ENCODE measurements at regions not wholly inside any gene's neighbourhood (a gene's known extent, or its start where the extent isn't known, plus 50 kb on each side); places are given as distances from the start of the nearest gene placed in this dataset.
"Not testable (repeated sequence)": the region's sequence is repeated elsewhere in the genome, so short reads cannot be mapped to it uniquely, and the experiment has no call there.

- H3K9me3 ChIP-seq (ENCODE audit: low read depth, low read length, poor library complexity, severe bottlenecking), result no peaks in the 10 kb centered on the region
- ChIA-PET CTCF (no interaction called here), POLR2A (ENCODE audit: low non-redundant PET) (interaction anchor here (0.6 kb wide), 1 partner anchor 73 kb away, joined by 3 read pairs; no protein-coding TSS in a partner anchor)
- no peak overlapping the region for H3K27ac ChIP-seq (ENCODE audit: low read depth, low read length, poor library complexity, severe bottlenecking)
- intact Hi-C loops (cut with micrococcal nuclease; ENCODE audit: unreplicated experiment), result no loop called here
- H3K27me3 ChIP-seq (replicated peaks; ENCODE audit: insufficient read depth, low read depth, low read length, poor library complexity), result no peaks in the 10 kb centered on the region
- no peaks in the 10 kb centered on the region for H3K4me1 ChIP-seq (ENCODE audit: insufficient read depth, low read length, poor library complexity, severe bottlenecking)
- no peaks in the 10 kb centered on the region for H3K36me3 ChIP-seq (ENCODE audit: insufficient read depth, low read length, poor library complexity, severe bottlenecking)
- no peak overlapping the region for H3K4me3 ChIP-seq (ENCODE audit: low read depth, low read length, poor library complexity, severe bottlenecking)
- no TSS peak for BruUV-seq (replicated peaks)
- TF ChIP-seq, protein P1, sequence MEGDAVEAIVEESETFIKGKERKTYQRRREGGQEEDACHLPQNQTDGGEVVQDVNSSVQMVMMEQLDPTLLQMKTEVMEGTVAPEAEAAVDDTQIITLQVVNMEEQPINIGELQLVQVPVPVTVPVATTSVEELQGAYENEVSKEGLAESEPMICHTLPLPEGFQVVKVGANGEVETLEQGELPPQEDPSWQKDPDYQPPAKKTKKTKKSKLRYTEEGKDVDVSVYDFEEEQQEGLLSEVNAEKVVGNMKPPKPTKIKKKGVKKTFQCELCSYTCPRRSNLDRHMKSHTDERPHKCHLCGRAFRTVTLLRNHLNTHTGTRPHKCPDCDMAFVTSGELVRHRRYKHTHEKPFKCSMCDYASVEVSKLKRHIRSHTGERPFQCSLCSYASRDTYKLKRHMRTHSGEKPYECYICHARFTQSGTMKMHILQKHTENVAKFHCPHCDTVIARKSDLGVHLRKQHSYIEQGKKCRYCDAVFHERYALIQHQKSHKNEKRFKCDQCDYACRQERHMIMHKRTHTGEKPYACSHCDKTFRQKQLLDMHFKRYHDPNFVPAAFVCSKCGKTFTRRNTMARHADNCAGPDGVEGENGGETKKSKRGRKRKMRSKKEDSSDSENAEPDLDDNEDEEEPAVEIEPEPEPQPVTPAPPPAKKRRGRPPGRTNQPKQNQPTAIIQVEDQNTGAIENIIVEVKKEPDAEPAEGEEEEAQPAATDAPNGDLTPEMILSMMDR (conservative IDR thresholded peaks at IDR 0.05; ENCODE audit: low read depth, low read length), result no peak
- no peak for TF ChIP-seq EZH2 (IDR thresholded peaks at IDR 0.05; ENCODE audit: borderline replicate concordance, low read depth, low read length, poor library complexity, severe bottlenecking)
- no peak for DNase-seq (ENCODE audit: low spot score)
These were observed 89.5 kb upstream of the LCORL start for GRCh38 chr4:18111081-18111480.

GRCh38 chr4:18110099-18110498 lies 88.5 kb upstream of the LCORL start:
- POLR2A ChIA-PET (ENCODE audit: low non-redundant PET), result no interaction called here
- BruUV-seq (replicated peaks), result no TSS peak
- CTCF ChIA-PET, result no interaction called here

DNA sequence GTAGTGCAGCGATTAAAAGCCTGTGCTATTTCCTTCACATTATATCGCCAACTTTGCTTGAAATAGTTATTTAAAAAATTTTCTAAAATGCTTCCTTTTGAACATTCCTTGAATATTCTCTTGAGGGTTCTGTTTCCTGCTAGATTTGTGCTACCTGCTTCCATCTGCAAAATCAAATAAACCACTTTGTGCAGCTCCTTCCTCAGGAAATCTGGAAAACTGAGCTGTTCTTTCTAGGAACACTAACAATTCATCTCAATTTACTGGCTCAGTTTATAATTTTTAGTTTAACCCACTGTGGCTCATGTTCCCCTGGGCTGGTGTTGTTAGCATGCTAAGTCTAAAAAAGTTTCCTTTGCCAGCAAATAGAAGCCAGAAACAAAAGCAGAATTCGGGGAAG lies 88.1 kb upstream of the LCORL start:
- Histone ChIP-seq H3K9me3 (ENCODE audit: low read depth, low read length, poor library complexity, severe bottlenecking) (no peaks in the 10 kb centered on the region), H3K27me3 (replicated peaks; ENCODE audit: insufficient read depth, low read depth, low read length, poor library complexity) (no peaks in the 10 kb centered on the region), H3K36me3 (ENCODE audit: insufficient read depth, low read length, poor library complexity, severe bottlenecking) (no peaks in the 10 kb centered on the region), H3K27ac (ENCODE audit: low read depth, low read length, poor library complexity, severe bottlenecking) (no peak overlapping the region), H3K4me3 (ENCODE audit: low read depth, low read length, poor library complexity, severe bottlenecking) (no peak overlapping the region), H3K4me1 (ENCODE audit: insufficient read depth, low read length, poor library complexity, severe bottlenecking) (no peaks in the 10 kb centered on the region)
- DNase-seq (ENCODE audit: low spot score), result no peak
- no TSS peak for BruUV-seq (replicated peaks)
- TF ChIP-seq, protein P1 (conservative IDR thresholded peaks at IDR 0.05; ENCODE audit: low read depth, low read length), result no peak
- TF ChIP-seq EZH2 (IDR thresholded peaks at IDR 0.05; ENCODE audit: borderline replicate concordance, low read depth, low read length, poor library complexity, severe bottlenecking), result no peak
- ChIA-PET POLR2A (ENCODE audit: low non-redundant PET) (no interaction called here), CTCF (no interaction called here)
- intact Hi-C loops (cut with micrococcal nuclease; ENCODE audit: unreplicated experiment), result no loop called here

More at GRCh38 chr4:18110099-18110498, 88.5 kb upstream of the LCORL start:
- no peaks in the 10 kb centered on the region for H3K27me3 ChIP-seq (replicated peaks; ENCODE audit: insufficient read depth, low read depth, low read length, poor library complexity)
- intact Hi-C loops (cut with micrococcal nuclease; ENCODE audit: unreplicated experiment), result no loop called here
- H3K9me3 ChIP-seq (ENCODE audit: low read depth, low read length, poor library complexity, severe bottlenecking), result no peaks in the 10 kb centered on the region
- no peaks in the 10 kb centered on the region for H3K4me1 ChIP-seq (ENCODE audit: insufficient read depth, low read length, poor library complexity, severe bottlenecking)
- no peak overlapping the region for H3K27ac ChIP-seq (ENCODE audit: low read depth, low read length, poor library complexity, severe bottlenecking)
- H3K4me3 ChIP-seq (ENCODE audit: low read depth, low read length, poor library complexity, severe bottlenecking), result no peak overlapping the region
- no peak for DNase-seq (ENCODE audit: low spot score)
- H3K36me3 ChIP-seq (ENCODE audit: insufficient read depth, low read length, poor library complexity, severe bottlenecking), result no peaks in the 10 kb centered on the region
- no peak for TF ChIP-seq EZH2 (IDR thresholded peaks at IDR 0.05; ENCODE audit: borderline replicate concordance, low read depth, low read length, poor library complexity, severe bottlenecking)
- TF ChIP-seq, protein P1 (conservative IDR thresholded peaks at IDR 0.05; ENCODE audit: low read depth, low read length), result no peak

DNA sequence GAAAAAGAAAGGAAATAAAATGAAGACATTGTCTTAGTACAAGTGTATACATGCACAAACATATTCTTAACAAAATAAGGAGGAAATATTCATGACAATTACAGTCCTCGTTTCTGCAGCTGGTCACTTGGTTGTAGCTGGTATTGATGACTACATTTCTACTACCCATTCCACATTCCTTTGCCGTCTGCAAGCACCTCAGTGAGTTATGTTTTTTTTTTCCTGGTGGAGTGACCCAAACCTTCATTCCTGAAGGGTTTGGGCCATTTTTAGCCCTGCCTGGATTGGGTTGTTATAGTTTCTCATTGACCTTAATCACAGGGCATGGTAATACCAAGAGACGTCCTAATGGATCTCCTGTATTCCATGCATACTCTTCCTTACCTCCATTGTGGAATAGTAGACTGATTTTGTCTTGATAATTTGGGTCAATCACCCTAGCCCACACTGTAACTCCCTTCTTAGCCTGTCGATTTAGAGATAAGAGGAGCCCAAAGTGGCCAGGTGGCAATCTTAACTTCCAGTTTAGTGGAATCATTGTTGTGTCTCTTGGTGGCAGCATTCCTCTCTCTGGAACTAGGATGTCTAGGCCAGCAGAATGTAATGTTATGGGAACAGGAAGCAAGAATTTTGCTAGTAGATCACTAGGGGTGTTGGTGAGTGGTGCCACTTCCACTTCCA lies 86.4 kb upstream of the LCORL start:
- H3K27ac ChIP-seq (ENCODE audit: low read depth, low read length, poor library complexity, severe bottlenecking); DNase-seq (ENCODE audit: low spot score); CTCF ChIA-PET; H3K4me1 ChIP-seq (ENCODE audit: insufficient read depth, low read length, poor library complexity, severe bottlenecking); BruUV-seq (replicated peaks); POLR2A ChIA-PET (ENCODE audit: low non-redundant PET); H3K36me3 ChIP-seq (ENCODE audit: insufficient read depth, low read length, poor library complexity, severe bottlenecking); H3K4me3 ChIP-seq (ENCODE audit: low read depth, low read length, poor library complexity, severe bottlenecking); intact Hi-C loops (cut with micrococcal nuclease; ENCODE audit: unreplicated experiment); H3K9me3 ChIP-seq (ENCODE audit: low read depth, low read length, poor library complexity, severe bottlenecking); H3K27me3 ChIP-seq (replicated peaks; ENCODE audit: insufficient read depth, low read depth, low read length, poor library complexity): not testable (repeated sequence)
